Kidney (tissue), 13 donors: ENCODE measurements at regions not wholly inside any gene's neighbourhood (a gene's known extent, or its start where the extent isn't known, plus 50 kb on each side); places are given as distances from the start of the nearest gene placed in this dataset.

Source experiments
- DNase-seq, 5 donors: peaks; one replicate each; pipeline ENCODE4 v3.0.0-alpha.2; 2013 to 2020
- FAIRE-seq: peaks from 2 replicates; lab custom pipeline; 2012; peaks lifted over from hg19 to GRCh38; lab: Jason Lieb, UNC
- H3K27ac ChIP-seq, 2 donors: one replicate each; pipeline ENCODE4 v1.7.0; 2013; ENCODE audit warnings: low read depth in 2 of 2, low read length in 2 of 2, inconsistent platforms in 1 of 2
- H3K27me3 ChIP-seq: one replicate; pipeline ENCODE4 v1.7.1; 2013; ENCODE audit warnings: low read length, inconsistent platforms; ENCODE audit not compliant: control insufficient read depth, insufficient read depth
- H3K36me3 ChIP-seq, 3 donors: one replicate each; pipeline versions ENCODE4 v1.7.0 to v1.7.1; 2013; ENCODE audit warnings: low read length in 3 of 3, control low read depth in 1 of 3, inconsistent platforms in 1 of 3; ENCODE audit not compliant: insufficient read depth in 3 of 3, control insufficient read depth in 2 of 3
- H3K4me1 ChIP-seq, 3 donors: one replicate each; pipeline versions ENCODE4 v1.7.0 to v1.7.1; 2013; ENCODE audit warnings: low read length in 3 of 3, inconsistent platforms in 1 of 3, low read depth in 1 of 3; ENCODE audit not compliant: control insufficient read depth in 2 of 3, insufficient read depth in 2 of 3
- H3K4me3 ChIP-seq, 3 donors: one replicate each; pipeline versions ENCODE4 v1.7.0 to v1.8.1; 2013; ENCODE audit warnings: low read length in 3 of 3, control low read depth in 1 of 3, inconsistent platforms in 1 of 3
- H3K9ac ChIP-seq, 3 donors: one replicate each; pipeline versions ENCODE4 v1.7.0 to v1.7.1; 2013; ENCODE audit warnings: low read length in 3 of 3, control low read depth in 1 of 3, inconsistent platforms in 1 of 3
- H3K9me3 ChIP-seq, 3 donors: one replicate each; pipeline versions ENCODE4 v1.7.0 to v1.7.1; 2013; ENCODE audit warnings: low read length in 3 of 3, control low read depth in 1 of 3, inconsistent platforms in 1 of 3; ENCODE audit not compliant: control insufficient read depth in 2 of 3, insufficient read depth in 1 of 3
- CTCF ChIP-seq: IDR thresholded peaks from 3 replicates; pipeline ENCODE4 v1.5.1; 2012; ENCODE audit warnings: mild to moderate bottlenecking, moderate library complexity, borderline replicate concordance; ENCODE audit not compliant: insufficient read depth; ENCODE audit errors: extremely low read depth
- intact Hi-C: fragments of 100-400 bp; cut with DNase I; formaldehyde crosslinking; loops from one replicate; pipeline ENCODE4 v1.11.1; 2022
- donor health status: control.
- donor health status: control.
- donor health status: control.
- donor health status: control.
- donor health status: control.
- donor health status: DM: yes; HTN: yes; CAD: no.
- donor health status: Normal renal cell carcinoma (clear cell type).

GRCh38 chr6:134114489-134114888 lies 62.1 kb upstream of the SLC2A12 start:
- Histone ChIP-seq H3K9me3 (no peaks in the 10 kb centered on the region), H3K27me3 (no peaks in the 10 kb centered on the region), H3K27ac (no peak overlapping the region), H3K4me1 (no peaks in the 10 kb centered on the region), H3K9ac (no peak overlapping the region), H3K4me3 (no peak overlapping the region), H3K36me3 (no peaks in the 10 kb centered on the region)
- DNase-seq (no peak), FAIRE-seq (no peak)
- intact Hi-C loops, result no loop called here
- TF ChIP-seq CTCF, result no peak

GRCh38 chr6:134111726-134112125 lies 59.3 kb upstream of the SLC2A12 start:
- no peaks in the 10 kb centered on the region for H3K36me3 ChIP-seq
- H3K4me1 ChIP-seq, result no peaks in the 10 kb centered on the region
- no peak overlapping the region for H3K27ac ChIP-seq
- no peaks in the 10 kb centered on the region for H3K9me3 ChIP-seq
- no peak for FAIRE-seq
- H3K9ac ChIP-seq, result no peak overlapping the region
- intact Hi-C loops, result no loop called here
- DNase-seq, result no peak
- no peak for TF ChIP-seq CTCF
- H3K27me3 ChIP-seq, result no peaks in the 10 kb centered on the region
- H3K4me3 ChIP-seq, result no peak overlapping the region

GRCh38 chr6:134111062-134111677 lies 58.7 kb upstream of the SLC2A12 start:
- peak; percentile 77 for TF ChIP-seq CTCF
- no peaks in the 10 kb centered on the region for H3K27me3 ChIP-seq
- H3K4me1 ChIP-seq, result no peaks in the 10 kb centered on the region
- FAIRE-seq (no peak), DNase-seq (peak in 1 of 5 donors; percentile 53)
- no peak overlapping the region for H3K27ac ChIP-seq
- H3K9me3 ChIP-seq, result no peaks in the 10 kb centered on the region
- no peak overlapping the region for H3K9ac ChIP-seq
- H3K4me3 ChIP-seq, result no peak overlapping the region
- intact Hi-C loops, result no loop called here
- no peaks in the 10 kb centered on the region for H3K36me3 ChIP-seq

- no peak for DNase-seq
- no peaks in the 10 kb centered on the region for H3K27me3 ChIP-seq
- H3K9me3 ChIP-seq, result no peaks in the 10 kb centered on the region
- H3K36me3 ChIP-seq, result no peaks in the 10 kb centered on the region
- H3K9ac ChIP-seq, result no peak overlapping the region
- no peak overlapping the region for H3K4me3 ChIP-seq
- H3K4me1 ChIP-seq, result no peaks in the 10 kb centered on the region
- no peak for TF ChIP-seq CTCF
- intact Hi-C loops, result no loop called here
- H3K27ac ChIP-seq, result no peak overlapping the region
- peak; percentile 3 for FAIRE-seq
These were observed 54.3 kb upstream of the SLC2A12 start for GRCh38 chr6:134106702-134107101.
